Transverse colon (tissue), 4 donors: ENCODE measurements at regions not wholly inside any gene's neighbourhood (a gene's known extent, or its start where the extent isn't known, plus 50 kb on each side); places are given as distances from the start of the nearest gene placed in this dataset.

Experiments
- DNase-seq: peaks from one replicate; pipeline ENCODE4 v3.0.0-alpha.2; 2019
- H3K27ac ChIP-seq, 4 donors: fragments of 200-600 bp; sonication (generic); 2 replicates each; pipeline ENCODE4 v1.5.1; 2016 to 2018; ENCODE audit warnings: inconsistent platforms in 4 of 4
- H3K27me3 ChIP-seq: fragments of 200-600 bp; sonication (generic); 2 replicates; pipeline ENCODE4 v1.5.1; 2017; ENCODE audit warnings: inconsistent platforms
- H3K36me3 ChIP-seq, 4 donors: fragments of 200-600 bp; sonication (generic); 2 replicates each; pipeline ENCODE4 v1.5.1; 2017 to 2019; ENCODE audit warnings: inconsistent platforms in 4 of 4
- H3K4me1 ChIP-seq, 4 donors: fragments of 200-600 bp; sonication (generic); 2 replicates each; pipeline ENCODE4 v1.5.1; 2017 to 2020; ENCODE audit warnings: inconsistent platforms in 4 of 4
- H3K4me3 ChIP-seq, 4 donors: fragments of 200-600 bp; sonication (generic); 1 replicate in 1 of 4; 2 replicates in 3 of 4; pipeline versions ENCODE4 v1.5.1 to v1.6.1; 2017 to 2019; ENCODE audit warnings: inconsistent platforms in 4 of 4
- H3K9me3 ChIP-seq, 2 donors: fragments of 200-600 bp; sonication (generic); 2 replicates each; pipeline ENCODE4 v1.5.1; 2017 to 2019; ENCODE audit warnings: inconsistent platforms in 2 of 2
- CTCF ChIP-seq, 5 experiments: fragments of 200-600 bp in 3 of 5; fragments of 450-650 bp in 2 of 5; sonication (generic) in 3 of 5; IDR thresholded peaks; 1 replicate in 2 of 5; 2 replicates in 3 of 5; pipeline ENCODE4 v1.5.1; 2016 to 2017; ENCODE audit warnings: antibody characterized with exemption in 5 of 5, inconsistent platforms in 3 of 5, mild to moderate bottlenecking in 2 of 5, moderate library complexity in 1 of 5
- EP300 ChIP-seq: sonication (generic); formaldehyde crosslinking; IDR thresholded peaks from one replicate; pipeline ENCODE4 v1.6.1; 2017; ENCODE audit warnings: antibody characterized with exemption, low read depth
- POLR2A ChIP-seq: fragments of 450-650 bp; IDR thresholded peaks from one replicate; pipeline ENCODE4 v1.6.1; 2016; ENCODE audit warnings: antibody characterized with exemption, mild to moderate bottlenecking, moderate library complexity
- POLR2AphosphoS5 ChIP-seq, 3 donors: sonication (generic); formaldehyde crosslinking; IDR thresholded peaks; one replicate each; pipeline ENCODE4 v1.6.1; 2016; ENCODE audit warnings: antibody characterized with exemption in 3 of 3
- WGBS, 2 donors: methylation state at CpG; one replicate each; pipeline ENCODE4 v1.1.5; 2018; ENCODE audit warnings: low coverage in 1 of 2; 5-methylcytosine and 5-hydroxymethylcytosine counted together
- in situ Hi-C, 4 donors: fragments of 200-750 bp; cut with MboI; loops; one replicate each; pipeline versions ENCODE4 v1.15.0 to v1.15.1; 2017; ENCODE audit warnings: low sequenced_read_pairs in 3 of 4, low pct_ligation_motif_present in 1 of 4, low pct_unique_long_range_greater_than_20kb in 1 of 4
- intact Hi-C: fragments of 100-400 bp; cut with DNase I; formaldehyde crosslinking; loops from one replicate; pipeline ENCODE4 v1.15.1; 2023; ENCODE audit warnings: low total_unique reads

- no peaks in the 10 kb centered on the region for H3K9me3 ChIP-seq
- in situ Hi-C loops (loop anchor here in 3 of 4 donors (25.0 kb wide), 1 partner anchor 476 kb away; no protein-coding TSS in a partner anchor), intact Hi-C loops (no loop called here)
- H3K4me1 ChIP-seq = no peaks in the 10 kb centered on the region
- H3K27me3 ChIP-seq = peaks cover 15% of the 10 kb centered on the region
- no peaks in the 10 kb centered on the region for H3K36me3 ChIP-seq
- 16 to 30% methylated on average over 4 of the region's 4 CpGs for WGBS, 2 donors
- H3K27ac ChIP-seq = no peak overlapping the region
- no peak for DNase-seq
- TF ChIP-seq POLR2AphosphoS5 (IDR thresholded peaks at IDR 0.05) = no peak
- no peak for TF ChIP-seq CTCF (IDR thresholded peaks at IDR 0.05)
- TF ChIP-seq POLR2A = no peak
- TF ChIP-seq EP300 = no peak
- no peak overlapping the region for H3K4me3 ChIP-seq
These were observed 50.3 kb upstream of the LY86 start for GRCh38 chr6:6538261-6538660.
